ENCODE measurements at regions not wholly inside any gene's neighbourhood (a gene's known extent, or its start where the extent isn't known, plus 50 kb on each side); places are given as distances from the start of the nearest gene placed in this dataset.

- H3K4me3 Mint-ChIP-seq (ENCODE audit: low read depth, unreplicated experiment) = no peak overlapping the region
- H3K27me3 Mint-ChIP-seq (ENCODE audit: unreplicated experiment) = no peaks in the 10 kb centered on the region
- no TSS peak for BruUV-seq (replicated peaks)
- TF ChIP-seq CTCF (IDR thresholded peaks at IDR 0.05; ENCODE audit: unreplicated experiment) = no peak
- DNase-seq = no peak
- H3K36me3 Mint-ChIP-seq (ENCODE audit: insufficient read depth, unreplicated experiment) = peaks cover 5% of the 10 kb centered on the region
- H3K27ac Mint-ChIP-seq (ENCODE audit: unreplicated experiment) = no peak overlapping the region
- CTCF ChIA-PET = no interaction called here
- intact Hi-C loops (cut with micrococcal nuclease; ENCODE audit: unreplicated experiment) = no loop called here
- no peaks in the 10 kb centered on the region for H3K4me1 Mint-ChIP-seq (ENCODE audit: low read depth, unreplicated experiment)
- H3K9me3 Mint-ChIP-seq (ENCODE audit: low read depth, unreplicated experiment) = peaks cover 14% of the 10 kb centered on the region
Observed at GRCh38 chr18:42426496-42427015, 471.5 kb downstream of the PIK3C3 start.

- intact Hi-C loops (cut with micrococcal nuclease; ENCODE audit: unreplicated experiment) = no loop called here
- BruUV-seq (replicated peaks) = no TSS peak
- DNase-seq = no peak
- Mint-ChIP-seq H3K36me3 (ENCODE audit: insufficient read depth, unreplicated experiment) (peaks cover 5% of the 10 kb centered on the region), H3K4me1 (ENCODE audit: low read depth, unreplicated experiment) (no peaks in the 10 kb centered on the region), H3K27ac (ENCODE audit: unreplicated experiment) (no peak overlapping the region), H3K9me3 (ENCODE audit: low read depth, unreplicated experiment) (peaks cover 15% of the 10 kb centered on the region), H3K4me3 (ENCODE audit: low read depth, unreplicated experiment) (no peak overlapping the region), H3K27me3 (ENCODE audit: unreplicated experiment) (no peaks in the 10 kb centered on the region)
- TF ChIP-seq CTCF (IDR thresholded peaks at IDR 0.05; ENCODE audit: unreplicated experiment) = no peak
- CTCF ChIA-PET = interaction anchor here (0.7 kb wide), 1 partner anchor 643 kb away, joined by 5 read pairs; no protein-coding TSS in a partner anchor
Observed at GRCh38 chr18:42429196-42429595, 474.2 kb downstream of the PIK3C3 start.

- no TSS peak for BruUV-seq (replicated peaks)
- H3K27me3 Mint-ChIP-seq (ENCODE audit: unreplicated experiment) = no peaks in the 10 kb centered on the region
- intact Hi-C loops (cut with micrococcal nuclease; ENCODE audit: unreplicated experiment) = no loop called here
- no peaks in the 10 kb centered on the region for H3K4me1 Mint-ChIP-seq (ENCODE audit: low read depth, unreplicated experiment)
- DNase-seq = no peak
- H3K36me3 Mint-ChIP-seq (ENCODE audit: insufficient read depth, unreplicated experiment) = no peaks in the 10 kb centered on the region
- TF ChIP-seq CTCF (IDR thresholded peaks at IDR 0.05; ENCODE audit: unreplicated experiment) = no peak
- no peak overlapping the region for H3K27ac Mint-ChIP-seq (ENCODE audit: unreplicated experiment)
- H3K9me3 Mint-ChIP-seq (ENCODE audit: low read depth, unreplicated experiment) = peaks cover 9% of the 10 kb centered on the region
- CTCF ChIA-PET = no interaction called here
- H3K4me3 Mint-ChIP-seq (ENCODE audit: low read depth, unreplicated experiment) = no peak overlapping the region
Observed at GRCh38 chr18:42436222-42436765, 481.3 kb downstream of the PIK3C3 start.

GRCh38 chr18:42437001-42437400 lies 482.0 kb downstream of the PIK3C3 start:
- CTCF ChIA-PET = no interaction called here
- no TSS peak for BruUV-seq (replicated peaks)
- no peaks in the 10 kb centered on the region for H3K36me3 Mint-ChIP-seq (ENCODE audit: insufficient read depth, unreplicated experiment)
- no peaks in the 10 kb centered on the region for H3K4me1 Mint-ChIP-seq (ENCODE audit: low read depth, unreplicated experiment)
- no peak overlapping the region for H3K4me3 Mint-ChIP-seq (ENCODE audit: low read depth, unreplicated experiment)
- intact Hi-C loops (cut with micrococcal nuclease; ENCODE audit: unreplicated experiment) = no loop called here
- H3K27ac Mint-ChIP-seq (ENCODE audit: unreplicated experiment) = no peak overlapping the region
- TF ChIP-seq CTCF (IDR thresholded peaks at IDR 0.05; ENCODE audit: unreplicated experiment) = no peak
- no peaks in the 10 kb centered on the region for H3K27me3 Mint-ChIP-seq (ENCODE audit: unreplicated experiment)
- DNase-seq = no peak
- peaks cover 12% of the 10 kb centered on the region for H3K9me3 Mint-ChIP-seq (ENCODE audit: low read depth, unreplicated experiment)
